HG03432 (cell line): ENCODE measurements at regions not wholly inside any gene's neighbourhood (a gene's known extent, or its start where the extent isn't known, plus 50 kb on each side); places are given as distances from the start of the nearest gene placed in this dataset.
"Not testable (repeated sequence)": the region's sequence is repeated elsewhere in the genome, so short reads cannot be mapped to it uniquely, and the experiment has no call there.

Source experiments
- ATAC-seq: cut with Tn5 transposase; IDR thresholded peaks from one replicate; pipeline ENCODE4 v1.9.1; 2021; ENCODE audit warnings: mild to moderate bottlenecking, moderate library complexity; ENCODE audit not compliant: unreplicated experiment

DNA sequence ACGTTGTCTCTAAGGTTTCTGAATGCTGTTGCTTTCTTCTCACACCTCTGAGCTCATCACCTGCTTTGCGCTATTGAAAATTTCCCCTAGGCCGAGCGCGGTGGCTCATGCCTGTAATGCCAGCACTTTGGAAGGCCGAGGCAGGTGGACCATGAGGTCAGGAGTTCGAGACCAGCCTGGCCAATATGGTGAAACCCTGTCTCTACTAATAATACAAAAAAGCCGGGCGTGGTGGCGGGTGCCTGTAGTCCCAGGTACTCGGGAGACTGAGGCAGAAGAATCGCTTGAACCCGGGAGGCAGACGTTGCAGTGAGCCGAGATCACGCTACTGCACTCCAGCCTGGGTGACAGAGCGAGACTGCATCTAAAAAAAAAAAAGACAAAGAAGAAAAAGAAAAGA lies 422.0 kb upstream of the DPH6 start:
- ATAC-seq = not testable (repeated sequence)

DNA sequence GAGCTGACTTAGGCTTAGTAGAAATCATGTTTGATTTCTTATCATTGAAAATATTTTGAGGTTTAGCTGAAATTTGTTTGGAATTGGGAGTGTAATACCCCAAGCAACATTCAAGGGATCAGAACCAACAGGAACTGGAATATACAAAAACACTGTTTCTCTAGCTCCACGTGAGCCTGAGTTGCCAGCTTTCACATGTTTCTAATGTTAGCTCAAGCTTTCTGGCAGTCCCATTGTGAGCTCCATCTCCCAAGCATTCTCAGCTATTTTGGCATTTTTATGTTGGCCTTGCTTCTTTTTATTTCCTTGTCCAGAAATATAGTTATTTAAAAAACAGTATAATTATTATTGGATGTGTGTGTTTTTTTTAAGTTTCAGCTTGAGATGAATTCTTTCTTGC lies 427.1 kb upstream of the DPH6 start:
- no peak for ATAC-seq

GRCh38 chr15:35974052-35974451 lies 428.1 kb upstream of the DPH6 start:
- ATAC-seq = no peak

DNA sequence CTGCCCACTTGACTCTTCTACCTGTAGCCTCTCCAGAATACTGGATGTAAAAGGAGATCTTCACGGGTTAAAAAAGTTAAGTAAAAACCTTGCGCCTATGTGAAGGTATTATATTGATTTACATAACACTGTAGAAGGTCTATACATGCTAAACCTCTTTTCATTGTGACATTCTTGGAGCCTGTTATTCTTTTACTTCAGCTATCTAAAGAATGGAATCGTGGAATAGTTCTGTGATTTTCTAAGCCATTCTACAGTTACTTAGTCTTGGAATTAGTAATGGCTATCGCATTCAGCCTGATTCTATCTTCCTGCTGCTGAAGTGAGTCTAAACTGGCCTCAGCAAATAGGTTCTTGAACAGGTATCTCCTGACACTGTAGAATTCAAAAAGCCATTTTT lies 430.0 kb upstream of the DPH6 start:
- ATAC-seq = no peak

- no peak for ATAC-seq
Observed at GRCh38 chr15:35979608-35980007, 433.6 kb upstream of the DPH6 start.

GRCh38 chr15:35980719-35981118 lies 434.8 kb upstream of the DPH6 start:
- ATAC-seq = no peak

GRCh38 chr15:35986191-35986721 lies 440.3 kb upstream of the DPH6 start:
- ATAC-seq = no peak

DNA sequence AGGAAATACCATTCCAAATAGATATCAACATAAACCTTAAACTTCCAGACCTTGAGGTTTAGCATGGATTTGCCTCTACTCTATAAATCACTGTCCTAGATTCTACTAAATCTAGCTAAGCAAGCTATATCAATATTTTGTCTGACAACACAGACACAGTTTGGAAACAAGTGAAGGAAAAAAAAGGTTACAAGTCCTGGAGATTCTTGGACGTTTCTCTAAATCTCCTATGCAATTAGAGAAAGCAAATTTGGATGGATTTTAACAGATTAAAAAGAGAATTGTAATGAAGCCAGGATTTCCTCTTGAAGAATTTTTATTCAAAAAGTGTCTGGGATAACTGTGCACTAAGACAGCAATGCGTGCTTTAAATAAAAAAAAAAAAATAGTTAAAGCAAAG lies 441.1 kb upstream of the DPH6 start:
- no peak for ATAC-seq

DNA sequence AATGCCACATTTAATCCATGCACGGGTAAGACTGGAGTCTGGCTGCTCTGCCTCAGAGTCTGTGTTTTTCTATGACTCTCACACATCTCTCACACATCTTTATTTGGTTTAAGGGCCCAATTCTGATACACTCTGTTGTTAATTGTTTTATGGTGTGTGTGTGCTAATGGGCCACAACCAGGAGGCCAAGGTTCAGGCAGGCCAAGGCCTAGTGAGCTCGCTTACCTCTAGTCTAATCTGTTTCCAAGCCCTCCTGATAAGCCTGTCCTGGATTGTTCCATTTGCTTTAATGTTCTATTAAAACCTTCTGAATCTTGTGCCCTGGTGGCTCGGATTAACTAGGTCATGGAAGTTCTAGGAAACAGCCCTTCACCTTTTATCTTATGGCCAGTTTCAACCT lies 445.4 kb upstream of the DPH6 start:
- ATAC-seq = no peak

- no peak for ATAC-seq
Observed at GRCh38 chr15:35992791-35993190, 446.8 kb upstream of the DPH6 start.

DNA sequence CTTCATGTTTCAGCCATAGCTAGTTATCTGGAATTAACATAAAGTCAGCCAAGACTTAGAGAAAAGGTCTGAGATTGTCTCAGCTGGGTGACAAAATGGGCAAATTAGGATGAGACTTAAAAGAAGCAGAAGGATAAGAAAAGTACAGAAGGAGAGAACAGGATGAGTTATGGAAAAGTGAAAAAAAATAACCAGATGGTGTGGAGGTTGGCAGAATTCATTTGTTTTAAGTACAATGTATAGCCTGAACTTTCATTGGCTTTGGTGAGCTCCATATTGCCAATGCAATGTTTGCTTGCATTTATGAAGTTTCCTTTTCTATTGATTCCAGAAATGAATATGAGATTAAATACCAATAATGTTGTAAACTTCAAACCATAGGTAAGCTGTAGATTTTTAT lies 447.2 kb upstream of the DPH6 start:
- no peak for ATAC-seq

GRCh38 chr15:35994876-35995275 lies 448.9 kb upstream of the DPH6 start:
- no peak for ATAC-seq

GRCh38 chr15:35998663-35999602 lies 453.0 kb upstream of the DPH6 start:
- no peak for ATAC-seq

GRCh38 chr15:36004891-36005490 lies 459.0 kb upstream of the DPH6 start:
- ATAC-seq = no peak

DNA sequence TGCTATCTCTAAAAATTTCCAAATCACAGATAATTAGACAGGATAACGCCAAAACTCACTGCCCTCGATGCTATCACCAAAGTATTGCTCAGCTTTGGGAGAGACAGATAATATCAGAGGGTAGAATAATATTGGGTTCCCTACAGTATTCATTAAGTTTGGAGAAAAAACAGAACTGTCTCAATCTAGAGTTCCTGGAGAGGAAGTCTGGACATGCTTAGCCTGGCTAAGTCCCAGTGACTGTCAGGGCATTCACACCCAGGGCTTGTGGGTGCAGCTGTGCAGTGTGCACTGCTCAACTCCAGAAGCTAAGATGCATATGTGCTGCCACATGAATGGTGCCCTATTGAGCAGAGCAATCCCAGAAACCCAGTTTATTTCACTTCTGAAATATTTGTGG lies 459.6 kb upstream of the DPH6 start:
- no peak for ATAC-seq

GRCh38 chr15:36007699-36008098 lies 461.7 kb upstream of the DPH6 start:
- no peak for ATAC-seq

GRCh38 chr15:36008719-36009118 lies 462.8 kb upstream of the DPH6 start:
- no peak for ATAC-seq

- ATAC-seq = no peak
Observed at GRCh38 chr15:36024031-36024688, 478.2 kb upstream of the DPH6 start.

- ATAC-seq = no peak
Observed at GRCh38 chr15:36026627-36027283, 480.8 kb upstream of the DPH6 start.

DNA sequence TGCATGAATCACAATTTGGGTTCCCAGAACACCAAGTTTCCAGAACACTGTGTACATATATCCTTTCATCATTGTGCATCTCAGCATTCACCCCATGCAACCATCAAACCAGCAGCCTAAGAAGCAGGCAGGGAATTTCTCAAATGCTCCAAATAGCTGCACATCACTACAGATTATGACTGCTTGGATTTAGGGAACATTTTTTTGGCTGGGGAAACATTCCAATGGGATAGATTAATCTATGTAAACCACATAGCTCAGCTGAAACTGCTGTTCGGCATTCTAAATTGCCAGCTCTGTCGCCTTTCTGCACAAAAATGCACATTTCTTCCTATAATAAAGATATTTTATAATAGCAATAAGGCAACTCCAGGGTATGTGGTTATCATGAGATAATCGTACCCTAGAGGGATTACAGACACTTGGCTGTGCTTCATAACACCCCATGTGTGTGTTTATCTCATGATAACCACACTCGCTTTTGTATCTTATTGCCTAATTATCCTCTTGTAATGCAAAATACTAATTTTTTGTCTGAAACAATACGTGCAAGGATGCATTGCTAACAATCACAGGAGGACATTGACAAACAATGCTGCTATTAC lies 483.7 kb upstream of the DPH6 start:
- ATAC-seq = no peak
